ENCODE measurements at regions not wholly inside any gene's neighbourhood (a gene's known extent, or its start where the extent isn't known, plus 50 kb on each side); places are given as distances from the start of the nearest gene placed in this dataset.

- ATAC-seq, result no peak
- TF ChIP-seq ZFP3 (CRISPR knock-in tag; IDR thresholded peaks at IDR 0.05) (no peak), TSHZ2 (CRISPR knock-in tag; IDR thresholded peaks at IDR 0.05) (no peak), ZNF565 (CRISPR knock-in tag; conservative IDR thresholded peaks at IDR 0.05; ENCODE audit: low read depth) (no peak), TCF4 (CRISPR knock-in tag; IDR thresholded peaks at IDR 0.05; ENCODE audit: borderline replicate concordance) (no peak), ZNF70 (CRISPR knock-in tag; IDR thresholded peaks at IDR 0.05) (no peak), TOX (CRISPR knock-in tag; IDR thresholded peaks at IDR 0.05; ENCODE audit: borderline replicate concordance) (no peak), ZFP30 (CRISPR knock-in tag; IDR thresholded peaks at IDR 0.05) (no peak)
Measured at GRCh38 chr5:31137676-31138075, 55.8 kb upstream of the CDH6 start.

- ATAC-seq, result no peak
Measured at GRCh38 chr5:31135542-31135941, 57.9 kb upstream of the CDH6 start.

GRCh38 chr5:31133488-31133887 lies 60.0 kb upstream of the CDH6 start:
- no peak for ATAC-seq
- TF ChIP-seq PPARA (CRISPR knock-in tag; IDR thresholded peaks at IDR 0.05; ENCODE audit: borderline replicate concordance) (no peak), ZNF8 (CRISPR knock-in tag; IDR thresholded peaks at IDR 0.05) (no peak)

More at GRCh38 chr5:31135542-31135941, 57.9 kb upstream of the CDH6 start:
- TF ChIP-seq CSDC2 (CRISPR knock-in tag; IDR thresholded peaks at IDR 0.05) (no peak), SNAI2 (CRISPR knock-in tag; IDR thresholded peaks at IDR 0.05) (no peak), ZNF565 (CRISPR knock-in tag; conservative IDR thresholded peaks at IDR 0.05; ENCODE audit: low read depth) (no peak), TSHZ2 (CRISPR knock-in tag; IDR thresholded peaks at IDR 0.05) (no peak), ZFP3 (CRISPR knock-in tag; IDR thresholded peaks at IDR 0.05) (no peak), TOX (CRISPR knock-in tag; IDR thresholded peaks at IDR 0.05; ENCODE audit: borderline replicate concordance) (no peak)
- TF ChIP-seq, protein P1, sequence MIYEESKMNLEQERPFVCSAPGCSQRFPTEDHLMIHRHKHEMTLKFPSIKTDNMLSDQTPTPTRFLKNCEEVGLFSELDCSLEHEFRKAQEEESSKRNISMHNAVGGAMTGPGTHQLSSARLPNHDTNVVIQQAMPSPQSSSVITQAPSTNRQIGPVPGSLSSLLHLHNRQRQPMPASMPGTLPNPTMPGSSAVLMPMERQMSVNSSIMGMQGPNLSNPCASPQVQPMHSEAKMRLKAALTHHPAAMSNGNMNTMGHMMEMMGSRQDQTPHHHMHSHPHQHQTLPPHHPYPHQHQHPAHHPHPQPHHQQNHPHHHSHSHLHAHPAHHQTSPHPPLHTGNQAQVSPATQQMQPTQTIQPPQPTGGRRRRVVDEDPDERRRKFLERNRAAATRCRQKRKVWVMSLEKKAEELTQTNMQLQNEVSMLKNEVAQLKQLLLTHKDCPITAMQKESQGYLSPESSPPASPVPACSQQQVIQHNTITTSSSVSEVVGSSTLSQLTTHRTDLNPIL (CRISPR knock-in tag; IDR thresholded peaks at IDR 0.05; ENCODE audit: low read depth), result no peak

- no peak for ATAC-seq
- no peak for TF ChIP-seq ZNF565 (CRISPR knock-in tag; conservative IDR thresholded peaks at IDR 0.05; ENCODE audit: low read depth)
- TF ChIP-seq, protein P1 (CRISPR knock-in tag; IDR thresholded peaks at IDR 0.05; ENCODE audit: low read depth), result no peak
- TF ChIP-seq GLIS3 (CRISPR knock-in tag; IDR thresholded peaks at IDR 0.05), result no peak
- TF ChIP-seq ZC3H10 (CRISPR knock-in tag; IDR thresholded peaks at IDR 0.05), result no peak
- no peak for TF ChIP-seq RARB (CRISPR knock-in tag; IDR thresholded peaks at IDR 0.05)
- no peak for TF ChIP-seq SNAI2 (CRISPR knock-in tag; IDR thresholded peaks at IDR 0.05)
- no peak for TF ChIP-seq TSHZ2 (CRISPR knock-in tag; IDR thresholded peaks at IDR 0.05)
- no peak for TF ChIP-seq ESRRG (CRISPR knock-in tag; IDR thresholded peaks at IDR 0.05)
- TF ChIP-seq, protein P2, sequence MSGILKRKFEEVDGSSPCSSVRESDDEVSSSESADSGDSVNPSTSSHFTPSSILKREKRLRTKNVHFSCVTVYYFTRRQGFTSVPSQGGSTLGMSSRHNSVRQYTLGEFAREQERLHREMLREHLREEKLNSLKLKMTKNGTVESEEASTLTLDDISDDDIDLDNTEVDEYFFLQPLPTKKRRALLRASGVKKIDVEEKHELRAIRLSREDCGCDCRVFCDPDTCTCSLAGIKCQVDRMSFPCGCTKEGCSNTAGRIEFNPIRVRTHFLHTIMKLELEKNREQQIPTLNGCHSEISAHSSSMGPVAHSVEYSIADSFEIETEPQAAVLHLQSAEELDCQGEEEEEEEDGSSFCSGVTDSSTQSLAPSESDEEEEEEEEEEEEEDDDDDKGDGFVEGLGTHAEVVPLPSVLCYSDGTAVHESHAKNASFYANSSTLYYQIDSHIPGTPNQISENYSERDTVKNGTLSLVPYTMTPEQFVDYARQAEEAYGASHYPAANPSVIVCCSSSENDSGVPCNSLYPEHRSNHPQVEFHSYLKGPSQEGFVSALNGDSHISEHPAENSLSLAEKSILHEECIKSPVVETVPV (CRISPR knock-in tag; IDR thresholded peaks at IDR 0.05), result no peak
- no peak for TF ChIP-seq TOX (CRISPR knock-in tag; IDR thresholded peaks at IDR 0.05; ENCODE audit: borderline replicate concordance)
- no peak for TF ChIP-seq OSR1 (CRISPR knock-in tag; IDR thresholded peaks at IDR 0.05)
- TF ChIP-seq TCF4 (CRISPR knock-in tag; IDR thresholded peaks at IDR 0.05; ENCODE audit: borderline replicate concordance), result no peak
- no peak for TF ChIP-seq PPARA (CRISPR knock-in tag; IDR thresholded peaks at IDR 0.05; ENCODE audit: borderline replicate concordance)
- no peak for TF ChIP-seq ZNF70 (CRISPR knock-in tag; IDR thresholded peaks at IDR 0.05)
Measured at GRCh38 chr5:31131381-31131891, 62.0 kb upstream of the CDH6 start.

Measured in SK-N-SH treated with all-trans-retinoic acid at 6 μM for 48 hours (cell line).